ENCODE measurements at regions not wholly inside any gene's neighbourhood (a gene's known extent, or its start where the extent isn't known, plus 50 kb on each side); places are given as distances from the start of the nearest gene placed in this dataset.

- TF ChIP-seq POLR2A (IDR thresholded peaks at IDR 0.05) (no peak), CTCF (IDR thresholded peaks at IDR 0.05) (no peak)
Measured at GRCh38 chr14:65877624-65878023, 465.1 kb downstream of the FUT8 start.

Measured in body of pancreas (tissue), 4 donors.